Mesenchymal stem cell (in vitro differentiated cells and primary cell): ENCODE measurements at regions not wholly inside any gene's neighbourhood (a gene's known extent, or its start where the extent isn't known, plus 50 kb on each side); places are given as distances from the start of the nearest gene placed in this dataset.
"Not testable (repeated sequence)": the region's sequence is repeated elsewhere in the genome, so short reads cannot be mapped to it uniquely, and the experiment has no call there.

Experiments
- DNase-seq: peaks from one replicate; pipeline ENCODE4 v3.0.0-alpha.2; 2013
- H2AFZ ChIP-seq: one replicate; pipeline ENCODE4 v1.6.1; 2013; ENCODE audit warnings: low read depth, mild to moderate bottlenecking, control low read depth, inconsistent platforms, low read length, moderate library complexity
- H2AK5ac ChIP-seq: 2 replicates; pipeline ENCODE4 v1.6.1; 2013; ENCODE audit warnings: low read length, moderate library complexity, mild to moderate bottlenecking, inconsistent platforms; ENCODE audit not compliant: severe bottlenecking
- H2BK120ac ChIP-seq: one replicate; pipeline ENCODE4 v1.6.1; 2013; ENCODE audit warnings: low read depth, mild to moderate bottlenecking, inconsistent platforms, low read length, moderate library complexity
- H2BK12ac ChIP-seq, 2 experiments: one replicate each; pipeline ENCODE4 v1.6.1; 2013; ENCODE audit warnings: inconsistent platforms in 2 of 2, low read length in 2 of 2, mild to moderate bottlenecking in 2 of 2, moderate library complexity in 2 of 2, control low read depth in 1 of 2
- H2BK15ac ChIP-seq: one replicate; pipeline ENCODE4 v1.6.1; 2013; ENCODE audit warnings: mild to moderate bottlenecking, low read depth, inconsistent platforms; ENCODE audit not compliant: poor library complexity, severe bottlenecking
- H2BK5ac ChIP-seq: 2 replicates; pipeline ENCODE4 v1.6.1; 2013; ENCODE audit warnings: low read depth, mild to moderate bottlenecking, low read length, control low read depth, inconsistent platforms; ENCODE audit not compliant: poor library complexity, severe bottlenecking
- H3K14ac ChIP-seq, 2 experiments: one replicate each; pipeline ENCODE4 v1.6.1; 2013; ENCODE audit warnings: inconsistent platforms in 2 of 2, low read length in 2 of 2, control low read depth in 1 of 2, mild to moderate bottlenecking in 1 of 2, moderate library complexity in 1 of 2
- H3K18ac ChIP-seq, 2 experiments: one replicate each; pipeline ENCODE4 v1.6.1; 2013; ENCODE audit warnings: inconsistent platforms in 2 of 2, low read length in 2 of 2, control low read depth in 1 of 2, low read depth in 1 of 2, mild to moderate bottlenecking in 1 of 2
- H3K23ac ChIP-seq, 2 experiments: one replicate each; pipeline ENCODE4 v1.6.1; 2013; ENCODE audit warnings: inconsistent platforms in 2 of 2, low read length in 2 of 2, mild to moderate bottlenecking in 2 of 2, moderate library complexity in 2 of 2, control low read depth in 1 of 2
- H3K27ac ChIP-seq: 2 replicates; pipeline ENCODE4 v1.5.1; 2013; ENCODE audit warnings: mild to moderate bottlenecking, moderate library complexity, low read length, control low read depth, inconsistent platforms; ENCODE audit not compliant: poor library complexity, severe bottlenecking
- H3K27me3 ChIP-seq, 2 experiments: 2 replicates each; pipeline versions ENCODE4 v1.6.1 to v1.7.0; 2013; ENCODE audit warnings: low read length in 2 of 2, mild to moderate bottlenecking in 2 of 2, moderate library complexity in 2 of 2, control low read depth in 1 of 2, inconsistent platforms in 1 of 2; ENCODE audit not compliant: control insufficient read depth in 1 of 2, insufficient read depth in 1 of 2
- H3K36me3 ChIP-seq, 2 experiments: 2 replicates each; pipeline versions ENCODE4 v1.6.1 to v1.7.0; 2013; ENCODE audit warnings: low read length in 2 of 2, control low read depth in 1 of 2, inconsistent platforms in 1 of 2, low read depth in 1 of 2, mild to moderate bottlenecking in 1 of 2; ENCODE audit not compliant: insufficient read depth in 2 of 2, control insufficient read depth in 1 of 2
- H3K4ac ChIP-seq, 2 experiments: one replicate each; pipeline ENCODE4 v1.6.1; 2013; ENCODE audit warnings: inconsistent platforms in 2 of 2, low read length in 2 of 2, mild to moderate bottlenecking in 2 of 2, moderate library complexity in 2 of 2, control low read depth in 1 of 2, low read depth in 1 of 2
- H3K4me1 ChIP-seq: 2 replicates; pipeline ENCODE4 v1.6.1; 2013; ENCODE audit warnings: low read depth, low read length, control low read depth; ENCODE audit not compliant: control insufficient read depth, insufficient read depth
- H3K4me2 ChIP-seq: 2 replicates; pipeline ENCODE4 v1.6.1; 2013; ENCODE audit warnings: low read length, mild to moderate bottlenecking, inconsistent platforms; ENCODE audit not compliant: poor library complexity, severe bottlenecking
- H3K4me3 ChIP-seq, 2 experiments: 2 replicates each; pipeline versions ENCODE4 v1.5.1 to v1.7.0; 2013; ENCODE audit warnings: low read length in 2 of 2, mild to moderate bottlenecking in 2 of 2, control low read depth in 1 of 2, low read depth in 1 of 2; ENCODE audit not compliant: insufficient read depth in 1 of 2
- H3K79me1 ChIP-seq: replicated peaks from 2 replicates; pipeline ENCODE4 v1.6.1; 2013; ENCODE audit warnings: mild to moderate bottlenecking, control low read depth, low read length, inconsistent platforms; ENCODE audit not compliant: poor library complexity, severe bottlenecking
- H3K9ac ChIP-seq: 2 replicates; pipeline ENCODE4 v1.7.0; 2013; ENCODE audit warnings: mild to moderate bottlenecking, low read length, moderate library complexity
- H3K9me3 ChIP-seq: 2 replicates; pipeline ENCODE4 v1.7.0; 2013; ENCODE audit warnings: mild to moderate bottlenecking, low read length; ENCODE audit not compliant: control insufficient read depth
- H4K8ac ChIP-seq: one replicate; pipeline ENCODE4 v1.6.1; 2013; ENCODE audit warnings: inconsistent platforms, mild to moderate bottlenecking, low read length, moderate library complexity
- H4K91ac ChIP-seq: one replicate; pipeline ENCODE4 v1.6.1; 2013; ENCODE audit warnings: mild to moderate bottlenecking, low read length, inconsistent platforms
- WGBS: methylation state at CpG from one replicate; pipeline ENCODE4 v1.1.7; 2013; ENCODE audit warnings: mixed read lengths; 5-methylcytosine and 5-hydroxymethylcytosine counted together

DNA sequence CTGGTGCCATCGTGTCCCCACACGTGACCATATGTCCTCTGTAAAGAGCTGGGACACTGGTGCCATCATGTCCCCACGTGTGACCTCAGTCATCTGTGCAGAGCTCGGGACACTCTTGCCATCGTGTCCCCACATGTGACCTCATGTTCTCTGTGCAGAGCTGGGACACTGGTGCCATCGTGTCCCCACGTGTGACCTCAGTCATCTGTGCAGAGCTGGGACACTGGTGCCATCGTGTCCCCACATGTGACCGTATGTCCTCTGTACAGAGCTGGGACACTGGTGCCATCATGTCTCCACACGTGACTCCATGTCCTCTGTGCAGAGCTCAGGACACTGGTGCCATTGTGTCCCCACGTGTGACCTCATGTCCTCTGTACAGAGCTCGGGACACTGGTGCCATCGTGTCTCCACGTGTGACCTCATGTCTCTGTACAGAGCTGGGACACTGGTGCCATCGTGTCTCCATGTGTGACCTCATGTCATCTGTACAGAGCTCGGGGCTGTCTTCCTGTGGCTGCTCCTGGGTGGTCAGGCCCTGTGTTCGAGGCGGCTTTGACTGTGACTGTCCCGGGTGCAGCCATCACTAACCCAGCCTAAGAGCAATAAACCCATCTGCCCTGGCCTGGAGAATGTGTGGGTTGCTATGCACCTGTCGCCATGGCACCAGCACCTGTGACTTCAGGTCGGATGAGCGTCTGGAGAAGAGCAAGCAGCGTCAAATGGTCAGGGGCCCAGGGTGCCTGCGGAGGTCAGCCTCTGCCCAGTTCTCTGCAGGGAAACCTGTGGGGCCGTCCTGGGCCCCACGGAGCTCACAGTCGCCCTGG is 334.4 kb downstream of the ADGRD1 start:
- Histone ChIP-seq H2BK12ac (no peak overlapping the region), H3K4me1 (no peaks in the 10 kb centered on the region), H4K91ac (no peak overlapping the region), H2BK120ac (no peak overlapping the region), H3K4me2 (no peak overlapping the region), H3K79me1 (no peaks in the 10 kb centered on the region), H3K23ac (no peak overlapping the region), H4K8ac (no peak overlapping the region), H3K9ac (no peak overlapping the region), H3K27me3 (peaks cover 0 to 10% of the 10 kb centered on the region in 2 experiments), H2BK5ac (no peak overlapping the region), H3K14ac (no peak overlapping the region), H3K27ac (no peak overlapping the region), H3K4me3 (no peak overlapping the region), H2AFZ (no peak overlapping the region), H3K18ac (no peak overlapping the region), H3K4ac (no peak overlapping the region), H3K36me3 (no peaks in the 10 kb centered on the region), H3K9me3 (no peaks in the 10 kb centered on the region), H2AK5ac (no peak overlapping the region), H2BK15ac (no peak overlapping the region)
- no peak for DNase-seq
- 82% methylated on average over 21 of the region's 27 CpGs for WGBS

DNA sequence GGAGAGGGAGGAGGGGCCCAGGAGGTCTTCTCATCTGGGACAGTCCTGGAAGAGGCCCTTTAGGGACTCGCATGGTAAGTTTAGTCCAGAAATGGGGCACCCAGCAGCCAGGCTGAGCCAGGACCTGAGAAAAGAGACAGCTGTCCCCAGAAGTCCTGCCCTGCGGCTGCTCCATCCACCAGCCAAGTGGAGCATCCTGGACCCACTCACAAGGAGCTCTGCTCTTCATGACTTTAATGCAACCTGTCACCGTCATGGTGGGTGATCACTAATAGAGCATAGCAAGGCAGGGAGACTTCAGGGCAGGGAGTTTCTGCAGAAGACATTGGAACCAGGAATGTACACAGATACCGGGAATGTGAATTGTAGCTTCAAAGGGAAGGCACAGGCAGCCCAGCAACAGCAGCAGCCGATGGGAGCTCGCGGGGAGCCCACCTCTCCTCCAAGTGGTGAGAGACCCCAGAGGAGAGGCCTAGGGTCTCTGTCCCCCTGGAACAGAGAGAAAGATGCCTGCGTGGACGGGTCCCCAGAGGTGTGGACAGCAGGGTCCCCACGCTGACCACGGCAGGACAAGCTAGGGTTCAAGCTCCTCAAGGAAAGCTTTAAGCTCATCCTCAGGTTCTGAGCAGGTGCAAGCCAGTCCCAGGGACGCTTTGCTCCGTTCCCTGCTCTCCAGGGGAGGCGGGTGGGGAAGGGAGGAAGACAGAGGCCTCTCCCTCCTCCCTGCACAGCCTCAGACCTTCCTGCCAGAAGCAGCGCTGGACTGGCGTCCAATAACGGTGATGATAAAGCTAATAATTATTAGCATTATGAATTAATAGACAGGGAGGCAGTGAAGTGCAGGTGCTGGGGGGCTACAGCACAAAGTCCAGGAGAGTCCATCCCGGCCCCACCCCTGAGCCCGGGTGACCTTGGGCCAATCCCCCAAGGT is 335.3 kb downstream of the ADGRD1 start:
- not testable (repeated sequence) for H3K36me3 ChIP-seq, H2BK5ac ChIP-seq, H3K4ac ChIP-seq, H3K18ac ChIP-seq, H3K9me3 ChIP-seq, DNase-seq, H3K4me3 ChIP-seq, H4K8ac ChIP-seq, H3K23ac ChIP-seq, H2AFZ ChIP-seq, H2AK5ac ChIP-seq, H2BK120ac ChIP-seq, H2BK15ac ChIP-seq, H3K4me2 ChIP-seq, H3K27ac ChIP-seq, H2BK12ac ChIP-seq, H3K79me1 ChIP-seq, H4K91ac ChIP-seq, H3K9ac ChIP-seq, H3K4me1 ChIP-seq, H3K14ac ChIP-seq
- peaks cover 0 to 10% of the 10 kb centered on the region in 2 experiments for H3K27me3 ChIP-seq
- WGBS, result 75% methylated on average over 14 of the region's 19 CpGs

DNA sequence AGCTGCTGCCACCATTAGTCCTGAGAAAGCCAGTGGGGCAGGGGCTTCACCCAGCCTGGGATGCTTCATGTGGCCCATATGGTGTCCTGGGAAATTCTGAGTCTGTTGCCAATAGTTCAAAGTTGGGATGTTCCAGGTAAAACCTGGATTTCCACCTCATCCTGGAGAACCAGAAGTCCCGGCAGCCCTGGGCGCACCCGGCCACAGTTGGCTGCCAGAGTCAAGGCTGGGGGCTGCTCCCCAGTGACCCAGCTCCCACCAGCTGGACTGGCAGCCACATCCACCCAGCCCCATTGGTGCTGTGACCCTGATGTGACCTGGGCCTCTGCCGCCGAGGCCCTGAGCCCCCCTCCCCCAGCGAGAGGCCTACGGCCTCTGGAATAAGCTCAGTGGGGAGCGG is 336.1 kb downstream of the ADGRD1 start:
- not testable (repeated sequence) for H3K4me3 ChIP-seq
- 97% methylated on average over 3 of the region's 8 CpGs for WGBS

More for the DNA sequence above, 336.1 kb downstream of the ADGRD1 start:
- not testable (repeated sequence) for H3K14ac ChIP-seq, H3K23ac ChIP-seq, DNase-seq, H3K18ac ChIP-seq, H3K9ac ChIP-seq, H3K4me1 ChIP-seq, H2AK5ac ChIP-seq, H3K27ac ChIP-seq, H4K91ac ChIP-seq, H4K8ac ChIP-seq, H3K9me3 ChIP-seq, H2BK15ac ChIP-seq, H2AFZ ChIP-seq, H2BK5ac ChIP-seq, H3K79me1 ChIP-seq, H3K36me3 ChIP-seq, H3K4ac ChIP-seq, H3K4me2 ChIP-seq, H2BK12ac ChIP-seq, H2BK120ac ChIP-seq
- H3K27me3 ChIP-seq, result peaks cover 0 to 10% of the 10 kb centered on the region in 2 experiments
